Vagina (tissue), 2 donors: ENCODE measurements at regions not wholly inside any gene's neighbourhood (a gene's known extent, or its start where the extent isn't known, plus 50 kb on each side); places are given as distances from the start of the nearest gene placed in this dataset.

Experiments used
- POLR2A ChIP-seq, 2 donors: fragments of 450-650 bp; IDR thresholded peaks; one replicate each; pipeline ENCODE4 v1.6.1; 2017; ENCODE audit warnings: antibody characterized with exemption in 2 of 2, mild to moderate bottlenecking in 2 of 2, moderate library complexity in 2 of 2
- POLR2AphosphoS5 ChIP-seq, 2 donors: sonication (generic); formaldehyde crosslinking; IDR thresholded peaks; one replicate each; pipeline ENCODE4 v1.9.0; 2017; ENCODE audit warnings: antibody characterized with exemption in 2 of 2, mild to moderate bottlenecking in 2 of 2, low read depth in 1 of 2; ENCODE audit not compliant: insufficient read depth in 1 of 2
- TF ChIP-seq, protein P1 (sequence below), 3 experiments: fragments of 450-650 bp in 2 of 3; fragments of 200-600 bp in 1 of 3; sonication (generic) in 1 of 3; IDR thresholded peaks; one replicate each; pipeline ENCODE4 v1.5.1; 2017 to 2019; ENCODE audit warnings: antibody characterized with exemption in 3 of 3, mild to moderate bottlenecking in 2 of 3, moderate library complexity in 2 of 3

DNA sequence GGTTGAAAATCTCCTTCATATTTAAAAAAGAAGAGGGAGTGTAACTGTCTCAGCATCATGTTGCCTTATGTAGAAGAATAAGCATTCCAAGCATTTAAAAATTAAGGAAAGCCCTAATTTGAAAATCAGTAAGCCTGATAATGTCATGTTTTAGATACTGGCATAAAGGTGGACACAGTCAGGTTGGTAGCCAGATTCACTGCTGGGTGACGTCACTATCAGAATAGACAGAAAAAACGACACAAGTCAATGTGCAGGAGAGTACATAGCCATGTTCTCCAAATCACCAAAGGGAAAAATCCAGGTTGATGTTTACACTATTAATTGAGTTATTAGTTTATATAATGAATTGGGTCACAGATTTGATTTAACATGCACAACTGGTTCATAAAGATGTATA lies 50.8 kb upstream of the POU3F2 start:
- TF ChIP-seq POLR2A (IDR thresholded peaks at IDR 0.05) (no peak), POLR2AphosphoS5 (IDR thresholded peaks at IDR 0.05; ENCODE audit: insufficient read depth in 1 of 2, low read depth in 1 of 2) (no peak)
- TF ChIP-seq, protein P1, sequence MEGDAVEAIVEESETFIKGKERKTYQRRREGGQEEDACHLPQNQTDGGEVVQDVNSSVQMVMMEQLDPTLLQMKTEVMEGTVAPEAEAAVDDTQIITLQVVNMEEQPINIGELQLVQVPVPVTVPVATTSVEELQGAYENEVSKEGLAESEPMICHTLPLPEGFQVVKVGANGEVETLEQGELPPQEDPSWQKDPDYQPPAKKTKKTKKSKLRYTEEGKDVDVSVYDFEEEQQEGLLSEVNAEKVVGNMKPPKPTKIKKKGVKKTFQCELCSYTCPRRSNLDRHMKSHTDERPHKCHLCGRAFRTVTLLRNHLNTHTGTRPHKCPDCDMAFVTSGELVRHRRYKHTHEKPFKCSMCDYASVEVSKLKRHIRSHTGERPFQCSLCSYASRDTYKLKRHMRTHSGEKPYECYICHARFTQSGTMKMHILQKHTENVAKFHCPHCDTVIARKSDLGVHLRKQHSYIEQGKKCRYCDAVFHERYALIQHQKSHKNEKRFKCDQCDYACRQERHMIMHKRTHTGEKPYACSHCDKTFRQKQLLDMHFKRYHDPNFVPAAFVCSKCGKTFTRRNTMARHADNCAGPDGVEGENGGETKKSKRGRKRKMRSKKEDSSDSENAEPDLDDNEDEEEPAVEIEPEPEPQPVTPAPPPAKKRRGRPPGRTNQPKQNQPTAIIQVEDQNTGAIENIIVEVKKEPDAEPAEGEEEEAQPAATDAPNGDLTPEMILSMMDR (IDR thresholded peaks at IDR 0.05) = no peak
